ENCODE measurements at regions not wholly inside any gene's neighbourhood (a gene's known extent, or its start where the extent isn't known, plus 50 kb on each side); places are given as distances from the start of the nearest gene placed in this dataset.

DNA sequence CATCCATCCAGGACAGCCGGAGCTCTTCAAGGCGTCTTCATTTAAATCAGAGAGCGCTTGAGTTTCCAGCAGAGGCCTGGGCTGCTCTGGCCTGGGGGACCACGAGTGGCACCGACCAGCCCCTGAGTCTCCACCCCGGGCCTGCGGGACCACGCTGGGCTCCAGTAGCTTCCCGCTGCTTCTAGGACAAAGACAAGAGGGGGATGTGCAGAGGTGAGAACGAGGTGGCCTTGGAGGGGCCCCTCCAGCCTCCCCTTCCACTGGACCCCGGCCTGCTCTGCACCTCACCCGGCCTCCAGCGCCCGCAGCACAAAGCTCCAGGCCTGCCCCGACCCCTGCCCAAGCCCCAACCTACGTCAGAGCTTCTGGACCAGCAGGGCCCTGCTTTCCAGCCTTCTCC, 81.6 kb downstream of the IRX2 start:
- Histone ChIP-seq H3F3A (ENCODE audit: insufficient read depth, low read length, poor library complexity, severe bottlenecking) (no peaks in the 10 kb centered on the region), H3K9me2 (ENCODE audit: insufficient read depth, low read length) (no peaks in the 10 kb centered on the region), H3K27ac (ENCODE audit: low read length) (no peak overlapping the region), H3K4me2 (ENCODE audit: low read length) (no peak overlapping the region), H3K27me3 (ENCODE audit: insufficient read depth, low read depth, low read length) (no peaks in the 10 kb centered on the region), H3K4me3 (ENCODE audit: low read length) (no peak overlapping the region), H3K36me3 (ENCODE audit: insufficient read depth, low read length) (no peaks in the 10 kb centered on the region), H3K9ac (ENCODE audit: low read length) (no peak overlapping the region), H2AFZ (ENCODE audit: low read depth, low read length) (no peak overlapping the region), H4K20me1 (ENCODE audit: insufficient read depth) (no peaks in the 10 kb centered on the region), H3K9me3 (ENCODE audit: low read length) (no peaks in the 10 kb centered on the region), H3K79me2 (replicated peaks; ENCODE audit: insufficient read depth, low read length) (no peaks in the 10 kb centered on the region)
- TF ChIP-seq, protein P1, sequence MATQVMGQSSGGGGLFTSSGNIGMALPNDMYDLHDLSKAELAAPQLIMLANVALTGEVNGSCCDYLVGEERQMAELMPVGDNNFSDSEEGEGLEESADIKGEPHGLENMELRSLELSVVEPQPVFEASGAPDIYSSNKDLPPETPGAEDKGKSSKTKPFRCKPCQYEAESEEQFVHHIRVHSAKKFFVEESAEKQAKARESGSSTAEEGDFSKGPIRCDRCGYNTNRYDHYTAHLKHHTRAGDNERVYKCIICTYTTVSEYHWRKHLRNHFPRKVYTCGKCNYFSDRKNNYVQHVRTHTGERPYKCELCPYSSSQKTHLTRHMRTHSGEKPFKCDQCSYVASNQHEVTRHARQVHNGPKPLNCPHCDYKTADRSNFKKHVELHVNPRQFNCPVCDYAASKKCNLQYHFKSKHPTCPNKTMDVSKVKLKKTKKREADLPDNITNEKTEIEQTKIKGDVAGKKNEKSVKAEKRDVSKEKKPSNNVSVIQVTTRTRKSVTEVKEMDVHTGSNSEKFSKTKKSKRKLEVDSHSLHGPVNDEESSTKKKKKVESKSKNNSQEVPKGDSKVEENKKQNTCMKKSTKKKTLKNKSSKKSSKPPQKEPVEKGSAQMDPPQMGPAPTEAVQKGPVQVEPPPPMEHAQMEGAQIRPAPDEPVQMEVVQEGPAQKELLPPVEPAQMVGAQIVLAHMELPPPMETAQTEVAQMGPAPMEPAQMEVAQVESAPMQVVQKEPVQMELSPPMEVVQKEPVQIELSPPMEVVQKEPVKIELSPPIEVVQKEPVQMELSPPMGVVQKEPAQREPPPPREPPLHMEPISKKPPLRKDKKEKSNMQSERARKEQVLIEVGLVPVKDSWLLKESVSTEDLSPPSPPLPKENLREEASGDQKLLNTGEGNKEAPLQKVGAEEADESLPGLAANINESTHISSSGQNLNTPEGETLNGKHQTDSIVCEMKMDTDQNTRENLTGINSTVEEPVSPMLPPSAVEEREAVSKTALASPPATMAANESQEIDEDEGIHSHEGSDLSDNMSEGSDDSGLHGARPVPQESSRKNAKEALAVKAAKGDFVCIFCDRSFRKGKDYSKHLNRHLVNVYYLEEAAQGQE (IDR thresholded peaks at IDR 0.05; ENCODE audit: borderline replicate concordance): no peak
- no peak for TF ChIP-seq TAF1 (IDR thresholded peaks at IDR 0.05; ENCODE audit: low read depth)

DNA sequence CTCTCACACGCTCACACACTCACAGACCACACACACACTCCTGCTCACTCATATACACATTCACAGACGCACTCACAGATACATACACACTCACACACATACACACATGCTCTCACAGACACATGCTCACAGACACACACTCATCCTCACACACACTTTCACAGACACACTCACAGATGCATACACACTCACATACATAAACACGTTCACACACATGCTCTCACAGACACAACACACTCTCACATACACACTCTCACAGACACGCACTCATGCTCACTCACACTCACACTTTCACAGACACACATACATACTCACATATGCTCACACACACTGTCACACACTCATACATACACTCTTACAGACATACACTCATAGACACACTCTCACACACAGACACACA, 82.2 kb downstream of the IRX2 start:
- H2AFZ ChIP-seq (ENCODE audit: low read depth, low read length): no peak overlapping the region

DNA sequence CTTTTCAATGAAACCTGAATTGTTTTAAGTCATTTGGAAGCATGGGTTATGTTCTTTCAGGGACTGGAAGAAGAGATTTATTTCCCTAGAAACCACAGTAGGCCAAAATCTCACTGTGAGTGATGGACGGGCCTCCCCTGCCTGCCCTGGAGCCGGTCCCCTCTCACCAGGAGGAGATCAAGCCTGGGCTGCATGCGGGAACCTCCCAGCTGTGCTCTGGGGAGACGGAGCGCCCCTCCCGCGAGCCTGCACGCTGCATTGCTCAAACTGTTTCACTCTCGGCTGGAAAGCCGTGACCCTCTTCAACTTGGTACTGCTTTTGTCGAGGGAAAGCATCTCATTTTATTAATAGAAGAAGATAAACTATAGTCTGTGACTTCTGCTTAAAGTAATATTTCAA, 85.4 kb downstream of the IRX2 start:
- H3K9me3 ChIP-seq (ENCODE audit: low read length): no peaks in the 10 kb centered on the region
- no peaks in the 10 kb centered on the region for H4K20me1 ChIP-seq (ENCODE audit: insufficient read depth)
- TF ChIP-seq MXI1 (conservative IDR thresholded peaks at IDR 0.05; ENCODE audit: poor library complexity, severe bottlenecking) (no peak), RAD21 (conservative IDR thresholded peaks at IDR 0.05) (no peak), SMC3 (conservative IDR thresholded peaks at IDR 0.05; ENCODE audit: poor library complexity) (no peak), EZH2 (IDR thresholded peaks at IDR 0.05; ENCODE audit: borderline replicate concordance, insufficient read depth, low read length, poor library complexity, severe bottlenecking) (no peak), TAF1 (IDR thresholded peaks at IDR 0.05; ENCODE audit: low read depth) (no peak), POLR2AphosphoS5 (IDR thresholded peaks at IDR 0.05) (no peak), EP300 (conservative IDR thresholded peaks at IDR 0.05; ENCODE audit: poor library complexity, severe bottlenecking) (no peak)
- TF ChIP-seq, protein P1 (IDR thresholded peaks at IDR 0.05; ENCODE audit: borderline replicate concordance): no peak
- TF ChIP-seq, protein P2, sequence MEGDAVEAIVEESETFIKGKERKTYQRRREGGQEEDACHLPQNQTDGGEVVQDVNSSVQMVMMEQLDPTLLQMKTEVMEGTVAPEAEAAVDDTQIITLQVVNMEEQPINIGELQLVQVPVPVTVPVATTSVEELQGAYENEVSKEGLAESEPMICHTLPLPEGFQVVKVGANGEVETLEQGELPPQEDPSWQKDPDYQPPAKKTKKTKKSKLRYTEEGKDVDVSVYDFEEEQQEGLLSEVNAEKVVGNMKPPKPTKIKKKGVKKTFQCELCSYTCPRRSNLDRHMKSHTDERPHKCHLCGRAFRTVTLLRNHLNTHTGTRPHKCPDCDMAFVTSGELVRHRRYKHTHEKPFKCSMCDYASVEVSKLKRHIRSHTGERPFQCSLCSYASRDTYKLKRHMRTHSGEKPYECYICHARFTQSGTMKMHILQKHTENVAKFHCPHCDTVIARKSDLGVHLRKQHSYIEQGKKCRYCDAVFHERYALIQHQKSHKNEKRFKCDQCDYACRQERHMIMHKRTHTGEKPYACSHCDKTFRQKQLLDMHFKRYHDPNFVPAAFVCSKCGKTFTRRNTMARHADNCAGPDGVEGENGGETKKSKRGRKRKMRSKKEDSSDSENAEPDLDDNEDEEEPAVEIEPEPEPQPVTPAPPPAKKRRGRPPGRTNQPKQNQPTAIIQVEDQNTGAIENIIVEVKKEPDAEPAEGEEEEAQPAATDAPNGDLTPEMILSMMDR (IDR thresholded peaks at IDR 0.05; ENCODE audit: poor library complexity, severe bottlenecking): no peak
- no peak overlapping the region for H3K27ac ChIP-seq (ENCODE audit: low read length)
- no peak overlapping the region for H2AFZ ChIP-seq (ENCODE audit: low read depth, low read length)
- no peak overlapping the region for H3K9ac ChIP-seq (ENCODE audit: low read length)
- no peaks in the 10 kb centered on the region for H3K79me2 ChIP-seq (replicated peaks; ENCODE audit: insufficient read depth, low read length)
- no peaks in the 10 kb centered on the region for H3K9me2 ChIP-seq (ENCODE audit: insufficient read depth, low read length)
- H3K4me2 ChIP-seq (ENCODE audit: low read length): no peak overlapping the region
- no peak overlapping the region for H3K4me3 ChIP-seq (ENCODE audit: low read length)
- no peaks in the 10 kb centered on the region for H3K36me3 ChIP-seq (ENCODE audit: insufficient read depth, low read length)
- H3K27me3 ChIP-seq (ENCODE audit: insufficient read depth, low read depth, low read length): no peaks in the 10 kb centered on the region
- H3F3A ChIP-seq (ENCODE audit: insufficient read depth, low read length, poor library complexity, severe bottlenecking): no peaks in the 10 kb centered on the region

More for the DNA sequence above, 82.2 kb downstream of the IRX2 start:
- TF ChIP-seq, protein P2 (IDR thresholded peaks at IDR 0.05; ENCODE audit: poor library complexity, severe bottlenecking): no peak
- TF ChIP-seq TAF1 (IDR thresholded peaks at IDR 0.05; ENCODE audit: low read depth): no peak
- Histone ChIP-seq H3K4me2 (ENCODE audit: low read length) (no peak overlapping the region), H3K9ac (ENCODE audit: low read length) (no peak overlapping the region), H3K27me3 (ENCODE audit: insufficient read depth, low read depth, low read length) (no peaks in the 10 kb centered on the region), H3F3A (ENCODE audit: insufficient read depth, low read length, poor library complexity, severe bottlenecking) (no peaks in the 10 kb centered on the region), H3K9me2 (ENCODE audit: insufficient read depth, low read length) (no peaks in the 10 kb centered on the region), H3K79me2 (replicated peaks; ENCODE audit: insufficient read depth, low read length) (no peaks in the 10 kb centered on the region), H3K9me3 (ENCODE audit: low read length) (no peaks in the 10 kb centered on the region), H3K4me3 (ENCODE audit: low read length) (no peak overlapping the region), H3K36me3 (ENCODE audit: insufficient read depth, low read length) (no peaks in the 10 kb centered on the region), H4K20me1 (ENCODE audit: insufficient read depth) (no peaks in the 10 kb centered on the region), H3K27ac (ENCODE audit: low read length) (no peak overlapping the region)

All from neural cell (in vitro differentiated cells).